AG09319 (cell line): ENCODE measurements at regions not wholly inside any gene's neighbourhood (a gene's known extent, or its start where the extent isn't known, plus 50 kb on each side); places are given as distances from the start of the nearest gene placed in this dataset.

Experiments used
- DNase-seq: peaks from one replicate; pipeline ENCODE4 v3.0.0-alpha.2; 2010; ENCODE audit warnings: low read depth; ENCODE audit errors: extremely low read depth
- CTCF ChIP-seq: IDR thresholded peaks from 2 replicates; pipeline ENCODE4 v1.5.1; 2011; ENCODE audit warnings: low read depth, mild to moderate bottlenecking, inconsistent platforms, low read length, moderate library complexity

GRCh38 chr13:44764302-44764692, 188.2 kb upstream of the TSC22D1 start:
- DNase-seq = no peak
- TF ChIP-seq CTCF = no peak

GRCh38 chr13:44763615-44764301, 187.6 kb upstream of the TSC22D1 start:
- no peak for DNase-seq
- no peak for TF ChIP-seq CTCF

- DNase-seq = no peak
These were observed 186.8 kb upstream of the TSC22D1 start for GRCh38 chr13:44762911-44763310.

GRCh38 chr13:44760434-44760833, 184.3 kb upstream of the TSC22D1 start:
- DNase-seq = no peak

More at GRCh38 chr13:44762911-44763310, 186.8 kb upstream of the TSC22D1 start:
- no peak for TF ChIP-seq CTCF

GRCh38 chr13:44759384-44760360, 183.5 kb upstream of the TSC22D1 start:
- DNase-seq = no peak
- no peak for TF ChIP-seq CTCF

More at GRCh38 chr13:44760434-44760833, 184.3 kb upstream of the TSC22D1 start:
- TF ChIP-seq CTCF = no peak

GRCh38 chr13:44758630-44759383, 182.7 kb upstream of the TSC22D1 start:
- no peak for TF ChIP-seq CTCF
- DNase-seq = peak; percentile 22
